Activated CD8-positive, alpha-beta memory T cell treated with anti-CD3 and anti-CD28 coated beads for 1 hour (primary cell): ENCODE measurements at regions not wholly inside any gene's neighbourhood (a gene's known extent, or its start where the extent isn't known, plus 50 kb on each side); places are given as distances from the start of the nearest gene placed in this dataset.
"Not testable (repeated sequence)": the region's sequence is repeated elsewhere in the genome, so short reads cannot be mapped to it uniquely, and the experiment has no call there.

Experiments used
- DNase-seq, 2 donors: peaks; one replicate each; pipeline ENCODE4 v3.0.0-alpha.2; 2020; ENCODE audit warnings: low read depth in 1 of 2; ENCODE audit errors: extremely low read depth in 1 of 2

DNA sequence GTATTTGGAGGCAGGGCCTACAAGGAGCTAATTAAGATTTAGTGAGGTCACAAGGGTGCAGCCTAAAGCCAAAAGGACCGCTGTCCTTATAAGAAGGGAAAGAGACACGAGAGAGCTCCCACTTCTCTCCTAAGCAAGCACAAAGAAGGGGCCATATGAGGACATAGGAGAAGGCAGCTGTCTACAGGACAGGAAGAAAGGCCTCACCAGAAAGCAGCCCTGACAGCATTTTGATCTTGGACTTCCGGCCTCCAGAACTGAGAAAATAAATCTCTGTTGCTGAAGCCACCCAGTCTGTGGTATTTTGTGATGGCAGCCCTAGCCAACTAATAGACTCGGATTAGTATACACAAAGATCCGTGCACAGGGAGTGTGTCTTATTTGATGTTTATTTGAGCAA is 139.7 kb downstream of the B3GNT2 start:
- DNase-seq: no peak

GRCh38 chr2:62334440-62335058 is 138.6 kb downstream of the B3GNT2 start:
- DNase-seq: no peak

DNA sequence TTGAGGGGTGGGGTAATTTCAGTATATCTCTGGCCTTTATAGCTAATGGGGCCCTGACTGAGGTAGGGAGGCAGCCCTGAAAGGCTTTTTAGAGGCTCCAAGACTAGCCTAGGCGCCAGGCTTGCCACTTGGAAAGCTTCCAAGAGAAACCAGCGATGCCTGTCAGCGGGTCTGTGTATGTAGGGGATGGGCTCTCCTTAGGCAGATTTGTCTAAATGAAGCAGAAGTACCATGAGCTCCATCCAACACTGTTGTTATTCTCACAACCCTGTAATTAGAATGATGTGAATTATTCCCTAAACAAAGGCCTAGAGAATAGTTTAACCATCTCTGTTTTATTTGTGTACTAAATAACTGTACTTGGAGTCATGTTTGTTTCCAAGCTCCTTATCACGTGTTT is 138.1 kb downstream of the B3GNT2 start:
- DNase-seq: no peak

DNA sequence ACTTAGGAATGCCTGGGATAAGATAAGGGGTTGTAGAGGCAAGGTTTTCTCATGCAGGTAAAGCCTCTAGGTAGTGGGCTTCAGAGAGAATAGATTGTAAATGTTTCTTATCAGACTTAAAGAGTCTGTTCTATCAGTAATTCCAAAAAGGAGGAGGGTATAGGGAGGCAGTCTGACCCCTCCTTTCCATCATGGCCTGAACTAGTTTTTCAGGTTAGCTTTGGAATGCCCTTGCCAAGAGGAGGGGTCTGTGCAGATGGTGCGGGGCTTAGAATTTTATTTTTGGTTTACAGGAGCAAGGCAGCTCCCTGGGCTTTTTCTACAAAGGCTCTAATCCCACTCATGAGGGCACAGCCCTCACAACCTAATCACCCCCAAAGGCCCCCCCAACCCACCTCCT is 135.0 kb downstream of the B3GNT2 start:
- DNase-seq: no peak

GRCh38 chr2:62329797-62330196 is 133.9 kb downstream of the B3GNT2 start:
- no peak for DNase-seq

GRCh38 chr2:62326735-62327134 is 130.8 kb downstream of the B3GNT2 start:
- DNase-seq: no peak

GRCh38 chr2:62325398-62325797 is 129.5 kb downstream of the B3GNT2 start:
- DNase-seq: no peak

- DNase-seq: no peak
Measured at GRCh38 chr2:62321380-62322289, 125.7 kb downstream of the B3GNT2 start.

GRCh38 chr2:62320657-62321357 is 124.9 kb downstream of the B3GNT2 start:
- DNase-seq: no peak

DNA sequence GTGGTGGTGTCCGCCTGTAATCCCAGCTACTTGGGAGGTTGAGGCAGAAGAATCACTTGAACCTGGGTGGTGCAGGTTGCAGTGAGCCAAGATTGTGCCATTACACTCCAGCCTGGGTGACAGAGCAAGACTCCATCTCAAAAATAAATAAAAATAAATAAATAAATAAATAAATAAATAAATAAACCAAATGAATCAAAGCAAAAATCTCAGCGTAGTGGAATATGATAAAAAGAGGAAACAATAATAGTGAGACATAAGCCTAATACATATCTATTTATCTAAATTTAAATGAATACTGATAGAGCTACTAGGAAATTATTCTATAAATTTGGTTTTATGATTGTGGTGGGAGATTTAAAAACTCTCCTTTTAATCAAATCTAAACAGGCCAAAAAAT is 124.2 kb downstream of the B3GNT2 start:
- DNase-seq: not testable (repeated sequence)

DNA sequence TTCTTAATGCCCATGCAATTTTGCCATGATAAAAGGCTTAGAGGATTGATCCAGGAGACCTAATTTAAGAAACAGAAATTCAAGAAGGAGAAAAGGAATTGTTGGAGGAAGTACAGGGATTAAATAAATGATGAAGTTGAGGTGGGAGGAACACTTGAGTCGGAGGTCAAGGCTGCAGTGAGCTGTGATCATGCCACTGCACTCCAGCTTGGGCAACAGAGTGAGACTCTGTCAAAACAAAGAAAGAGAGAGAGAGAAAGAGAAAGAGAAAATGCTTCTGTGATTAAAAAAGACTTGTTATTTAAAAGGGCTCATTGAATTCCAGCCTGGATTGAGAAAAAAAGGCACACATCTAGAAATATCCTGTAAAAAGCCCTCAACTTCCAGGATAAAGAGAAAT is 123.2 kb downstream of the B3GNT2 start:
- no peak for DNase-seq

DNA sequence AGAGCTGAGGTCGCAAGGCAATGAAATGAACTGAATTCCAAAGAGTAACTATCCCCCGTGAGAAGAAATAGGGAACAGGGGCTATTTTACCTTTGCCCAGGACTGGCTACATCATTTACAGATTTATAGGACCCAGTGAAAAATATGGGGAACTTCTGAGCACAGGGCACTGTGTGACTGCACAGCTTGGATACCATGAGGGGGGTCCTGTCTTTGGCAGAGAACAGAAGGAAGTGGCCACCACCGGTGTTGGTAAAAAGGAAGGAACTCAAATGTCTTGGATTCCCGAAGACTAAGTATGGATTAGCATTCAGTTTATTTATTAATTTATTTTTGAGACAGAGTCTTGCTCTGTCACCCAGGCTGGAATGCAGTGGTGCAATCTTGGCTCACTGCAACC is 119.6 kb downstream of the B3GNT2 start:
- DNase-seq: no peak

- DNase-seq: no peak
Measured at GRCh38 chr2:62314291-62314690, 118.4 kb downstream of the B3GNT2 start.

GRCh38 chr2:62313449-62314227 is 117.7 kb downstream of the B3GNT2 start:
- no peak for DNase-seq

GRCh38 chr2:62309465-62310091 is 113.7 kb downstream of the B3GNT2 start:
- no peak for DNase-seq

- DNase-seq: no peak
Measured at GRCh38 chr2:62309081-62309464, 113.2 kb downstream of the B3GNT2 start.

GRCh38 chr2:62307469-62308389 is 111.8 kb downstream of the B3GNT2 start:
- no peak for DNase-seq

- DNase-seq: no peak
Measured at GRCh38 chr2:62306751-62307468, 111.0 kb downstream of the B3GNT2 start.
